Activated CD4-positive, alpha-beta T cell treated with anti-CD3 and anti-CD28 coated beads, Interleukin-2, amount 50 U/mL, for 1 hour (primary cell): ENCODE measurements at regions not wholly inside any gene's neighbourhood (a gene's known extent, or its start where the extent isn't known, plus 50 kb on each side); places are given as distances from the start of the nearest gene placed in this dataset.
"Not testable (repeated sequence)": the region's sequence is repeated elsewhere in the genome, so short reads cannot be mapped to it uniquely, and the experiment has no call there.

Experiments used
- DNase-seq: peaks from one replicate; pipeline ENCODE4 v3.0.0-alpha.2; 2020

DNA sequence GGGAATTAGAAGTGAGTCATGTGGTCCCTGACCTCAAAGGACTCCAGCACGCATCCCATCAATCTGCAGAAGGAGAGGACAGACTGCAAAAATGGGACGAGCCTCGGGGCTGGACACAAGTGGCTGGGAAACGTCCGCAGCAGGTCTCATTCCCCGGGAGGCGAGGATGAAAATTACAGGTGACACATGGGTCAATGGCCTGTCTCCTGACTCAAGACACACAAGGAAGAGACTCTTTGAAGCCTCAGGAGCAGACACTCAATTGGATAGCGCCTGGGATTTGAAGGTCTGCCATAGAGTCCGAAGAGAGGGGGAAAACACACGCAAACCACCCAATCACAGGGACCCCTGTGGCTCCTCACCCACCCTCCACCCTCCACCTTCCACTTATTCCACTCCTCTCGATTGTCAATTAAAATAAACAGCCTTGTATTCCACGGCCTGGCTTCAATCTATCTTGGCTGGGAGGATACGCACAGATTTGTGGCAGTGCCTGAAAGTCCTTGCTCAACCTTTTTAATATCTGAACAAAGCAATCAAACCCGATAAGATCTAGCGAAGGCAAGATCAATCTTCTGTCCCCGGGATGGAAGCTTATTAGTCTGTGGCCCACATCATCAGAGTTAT is 101.8 kb upstream of the CADM1 start:
- no peak for DNase-seq

DNA sequence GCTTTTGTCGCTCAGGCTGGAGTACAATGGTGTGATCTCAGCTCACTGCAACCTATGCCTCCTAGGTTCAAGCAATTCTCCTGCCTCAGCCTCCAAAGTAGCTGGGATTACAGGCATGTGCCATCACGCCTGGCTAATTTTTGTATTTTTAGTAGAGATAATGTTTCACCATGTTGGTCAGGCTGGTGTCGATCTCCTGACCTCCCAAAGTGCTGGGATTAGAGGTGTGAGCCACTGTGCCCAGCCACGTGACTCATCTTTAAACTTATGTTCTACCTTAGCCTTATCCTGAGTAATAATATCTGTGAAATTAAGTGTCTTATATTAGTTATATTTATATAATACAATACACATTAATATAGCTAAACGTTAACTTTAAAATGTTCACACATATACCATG is 101.2 kb upstream of the CADM1 start:
- not testable (repeated sequence) for DNase-seq

DNA sequence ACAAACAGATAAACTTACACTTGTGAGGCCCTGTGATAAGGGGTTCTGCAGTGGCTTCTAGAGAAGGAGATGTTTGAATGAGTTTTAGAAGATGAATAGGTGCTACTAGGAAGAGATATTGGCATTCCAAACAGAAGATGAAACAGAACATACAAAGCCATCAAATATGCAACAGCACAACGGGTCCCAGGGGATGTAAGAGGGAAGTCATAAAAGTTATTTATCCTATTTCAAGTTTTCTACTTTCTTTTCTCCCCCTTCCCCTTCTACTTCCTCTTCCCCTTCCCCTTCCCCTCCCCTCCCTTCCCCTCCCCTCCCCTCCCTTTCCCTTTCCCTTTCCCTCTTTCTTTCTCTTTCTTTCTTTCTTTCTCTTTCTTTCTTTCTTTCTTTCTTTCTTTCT is 94.9 kb upstream of the CADM1 start:
- no peak for DNase-seq

DNA sequence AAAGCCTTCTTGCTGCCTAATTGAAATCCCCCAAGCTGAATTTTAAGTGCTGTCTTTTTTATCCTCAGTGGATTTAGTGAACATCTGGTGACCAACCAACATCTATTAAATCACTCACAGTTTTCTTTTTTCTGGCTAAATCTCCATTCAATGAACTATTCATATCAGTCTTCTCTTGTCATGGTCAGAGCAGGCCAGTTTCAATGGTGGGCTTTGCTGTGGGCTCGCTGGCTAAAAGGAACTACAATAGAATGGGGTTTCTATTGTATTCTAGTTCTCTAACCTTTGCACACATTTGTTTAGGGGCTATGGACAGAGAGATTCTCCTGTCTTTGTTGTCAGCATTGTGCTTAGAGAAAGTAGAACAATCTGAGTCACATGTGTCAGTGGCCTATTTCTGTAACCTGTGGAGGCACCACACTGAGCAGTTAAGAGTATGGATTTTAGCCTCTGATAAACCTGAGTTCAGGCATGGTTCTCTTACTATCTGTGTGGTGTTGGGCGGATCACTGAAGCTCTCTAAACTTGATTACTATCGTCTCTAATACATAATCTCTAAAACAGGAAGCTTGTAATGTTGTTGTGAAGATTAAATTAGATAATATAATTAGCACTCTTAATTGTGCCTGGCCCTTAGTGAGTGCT is 94.2 kb upstream of the CADM1 start:
- no peak for DNase-seq

DNA sequence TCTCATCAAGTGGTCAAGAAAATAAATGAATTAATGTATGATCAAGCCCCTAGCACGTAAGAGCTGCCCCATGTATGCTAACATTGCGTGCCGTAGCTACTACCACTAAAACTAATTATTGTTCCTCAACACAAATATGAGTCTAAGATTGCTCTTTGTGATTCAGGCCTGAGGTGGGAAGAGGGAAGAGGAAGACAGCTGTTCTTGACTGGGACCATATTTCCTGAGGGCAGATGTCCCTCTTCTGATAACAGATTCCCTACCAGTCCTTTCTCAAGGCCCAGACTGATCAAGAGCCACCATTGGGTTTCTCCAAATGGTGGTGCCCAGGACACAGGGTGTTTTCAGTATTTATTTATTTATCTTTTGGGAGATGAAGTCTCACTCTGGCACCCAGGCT is 87.2 kb upstream of the CADM1 start:
- no peak for DNase-seq

DNA sequence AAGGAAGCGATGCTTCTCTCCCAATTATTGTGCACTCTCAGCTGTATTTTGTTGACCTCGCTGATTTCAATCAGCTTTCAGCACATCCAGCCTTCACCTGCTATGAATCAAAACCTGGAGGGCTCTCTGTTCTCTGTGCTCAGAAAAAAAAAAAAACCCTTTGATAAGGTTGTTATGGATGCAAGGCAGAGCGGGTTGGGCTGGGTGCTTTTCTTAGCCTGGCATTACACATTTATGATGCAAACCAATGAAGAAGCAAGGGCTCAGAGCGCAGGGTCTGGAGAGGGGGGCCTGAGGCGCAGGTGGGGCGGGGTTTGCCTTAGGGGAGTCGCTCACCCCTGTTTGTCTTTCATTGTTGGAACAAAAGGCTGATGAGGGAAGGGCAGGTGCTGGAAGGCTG is 86.0 kb upstream of the CADM1 start:
- no peak for DNase-seq

DNA sequence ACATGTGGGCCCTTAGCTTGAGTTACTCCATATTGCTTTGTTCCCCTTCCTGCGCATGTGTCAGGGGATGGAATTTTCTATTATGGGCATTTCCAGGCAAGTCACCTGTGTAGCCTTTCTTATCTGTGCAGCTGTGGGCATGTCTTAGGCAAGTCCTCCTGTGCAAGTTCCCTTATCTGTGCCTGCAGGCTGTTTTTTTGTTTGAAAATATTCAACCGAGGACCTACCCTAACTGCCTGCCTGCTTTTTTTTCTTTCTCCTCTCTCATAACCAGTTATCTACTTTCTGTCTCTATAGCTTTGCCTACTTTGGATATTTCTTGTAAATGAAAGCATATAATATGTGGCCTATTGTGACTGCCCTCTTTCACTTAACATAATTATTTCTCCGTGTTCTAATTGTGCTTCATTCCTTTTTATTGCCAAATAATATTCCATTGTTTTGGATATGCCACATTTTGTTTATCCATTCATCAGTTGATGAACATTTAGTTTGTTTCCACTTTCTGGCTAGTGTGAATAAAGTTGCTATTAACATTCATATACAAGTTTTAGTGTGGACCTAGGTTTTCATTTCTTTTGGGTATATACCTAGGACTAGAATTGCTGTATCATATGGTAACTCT is 83.6 kb upstream of the CADM1 start:
- no peak for DNase-seq

DNA sequence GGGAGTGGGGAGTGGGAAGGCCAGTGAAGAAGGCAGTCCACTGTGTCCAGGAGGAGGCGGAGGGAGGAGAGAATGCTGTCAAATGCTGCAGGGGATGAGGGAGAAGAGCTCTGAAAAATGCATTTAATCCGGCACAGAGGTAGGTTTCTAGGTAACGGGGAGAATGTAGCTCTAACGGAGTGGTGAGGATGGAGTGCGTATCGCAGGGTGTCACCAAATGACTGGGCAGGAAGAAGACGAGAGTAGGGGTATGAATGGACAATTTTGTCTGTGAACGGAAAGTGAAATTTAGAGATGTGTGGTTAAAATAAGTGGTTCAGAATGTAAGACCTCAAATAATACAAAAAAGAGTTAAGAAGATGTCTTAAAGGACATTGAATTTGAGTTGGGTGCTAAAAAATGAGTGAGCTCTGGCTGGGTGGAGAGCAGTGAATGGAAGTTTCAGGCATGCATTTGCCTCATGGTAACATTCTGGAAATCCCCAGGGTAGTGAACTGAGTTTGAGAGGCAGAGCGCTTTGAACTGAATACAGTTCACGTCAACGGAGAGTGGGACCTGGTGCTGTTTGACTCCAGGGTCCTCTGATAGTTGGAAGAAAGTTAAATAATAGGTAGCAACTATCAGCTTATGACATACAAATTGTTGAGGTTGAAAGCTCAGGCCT is 81.3 kb upstream of the CADM1 start:
- no peak for DNase-seq

DNA sequence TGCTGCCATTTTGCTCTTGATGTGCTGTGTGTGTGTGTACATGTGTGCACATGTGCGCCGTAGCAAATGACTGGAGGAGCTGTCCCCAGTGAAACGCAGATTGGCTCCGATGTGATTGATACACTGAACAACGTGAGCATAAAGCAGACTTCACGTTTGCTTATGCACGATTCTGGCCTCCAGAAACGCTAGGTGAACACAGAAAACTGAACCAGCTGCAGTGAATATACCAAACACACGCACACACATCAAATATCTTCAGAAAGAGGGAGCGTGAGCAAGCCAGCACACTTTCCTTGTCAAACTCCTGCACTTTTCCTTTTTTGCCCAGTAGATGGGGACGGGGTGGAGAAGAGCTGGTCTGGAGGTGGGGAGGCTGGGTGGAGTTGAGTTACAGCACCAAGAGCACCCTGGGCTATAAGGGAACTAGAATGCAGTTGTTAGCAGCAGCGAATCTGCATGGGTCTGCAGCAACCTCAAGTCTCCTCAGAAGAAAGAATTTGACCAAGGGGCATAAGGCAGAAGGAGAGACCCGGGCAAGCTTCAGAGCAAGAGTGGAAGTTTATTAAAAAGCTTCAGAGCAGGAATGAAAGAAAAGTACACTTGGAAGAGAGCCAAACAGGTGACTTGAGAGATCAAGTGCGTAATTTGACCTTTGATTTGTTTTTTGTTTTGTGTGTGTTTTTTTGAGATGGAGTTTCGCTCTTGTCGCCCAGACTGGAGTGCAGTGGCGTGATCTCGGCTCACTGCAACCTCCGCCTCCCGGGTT is 77.8 kb upstream of the CADM1 start:
- no peak for DNase-seq

DNA sequence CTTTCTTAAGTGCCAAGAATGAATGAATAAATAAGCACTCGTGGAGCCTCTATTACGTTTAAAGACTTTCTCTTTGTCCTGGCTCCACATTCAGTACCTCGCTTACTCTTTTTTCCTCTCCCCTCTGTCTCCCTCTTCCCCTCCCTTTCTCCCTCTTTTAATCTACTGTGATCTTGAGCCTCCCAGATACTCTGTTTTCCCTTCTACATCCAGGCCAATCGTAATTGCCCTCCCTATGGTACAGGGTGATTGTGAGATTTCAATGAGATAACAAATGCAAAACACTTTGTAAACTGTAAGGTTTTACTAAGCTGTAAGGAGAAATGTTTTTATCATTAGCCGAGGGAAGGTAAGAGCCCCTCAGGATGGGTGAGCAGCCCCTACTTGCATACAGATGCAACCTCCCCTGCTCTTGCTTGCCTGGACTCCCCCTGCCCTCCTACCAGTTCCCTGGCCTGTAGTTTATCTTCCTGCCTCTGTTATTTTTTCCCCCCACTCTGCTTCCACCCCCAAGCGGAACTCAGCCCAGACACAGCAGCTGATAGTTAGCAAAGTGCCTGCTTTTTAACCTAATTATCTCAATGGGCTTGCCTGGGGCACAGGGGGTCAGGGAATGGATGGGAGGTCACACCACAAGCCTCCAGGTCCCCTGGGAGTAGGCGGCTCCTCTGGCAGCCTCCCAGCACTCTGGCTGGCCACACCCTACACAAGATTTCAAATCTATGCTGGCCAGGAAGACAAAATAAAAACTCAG is 76.9 kb upstream of the CADM1 start:
- no peak for DNase-seq

DNA sequence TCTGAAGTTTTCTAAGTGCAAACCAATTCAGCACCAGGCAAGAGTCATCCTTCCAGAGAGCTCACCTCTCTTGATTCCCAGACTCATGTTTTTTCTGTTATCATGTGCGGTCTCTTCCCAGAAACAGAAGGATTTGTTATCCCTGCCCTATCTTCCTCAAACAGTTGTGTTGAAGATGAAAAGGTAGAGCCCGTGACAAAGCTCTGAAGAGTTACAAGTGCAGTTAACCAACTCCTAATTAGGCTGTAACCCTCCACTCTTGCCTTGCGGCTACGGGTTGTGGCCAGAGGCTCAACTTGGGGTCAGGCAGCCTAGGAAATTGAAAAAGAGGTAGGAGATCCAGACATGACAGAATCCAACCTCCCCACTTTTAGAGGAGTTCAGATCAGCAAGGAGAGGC is 76.2 kb upstream of the CADM1 start:
- no peak for DNase-seq

DNA sequence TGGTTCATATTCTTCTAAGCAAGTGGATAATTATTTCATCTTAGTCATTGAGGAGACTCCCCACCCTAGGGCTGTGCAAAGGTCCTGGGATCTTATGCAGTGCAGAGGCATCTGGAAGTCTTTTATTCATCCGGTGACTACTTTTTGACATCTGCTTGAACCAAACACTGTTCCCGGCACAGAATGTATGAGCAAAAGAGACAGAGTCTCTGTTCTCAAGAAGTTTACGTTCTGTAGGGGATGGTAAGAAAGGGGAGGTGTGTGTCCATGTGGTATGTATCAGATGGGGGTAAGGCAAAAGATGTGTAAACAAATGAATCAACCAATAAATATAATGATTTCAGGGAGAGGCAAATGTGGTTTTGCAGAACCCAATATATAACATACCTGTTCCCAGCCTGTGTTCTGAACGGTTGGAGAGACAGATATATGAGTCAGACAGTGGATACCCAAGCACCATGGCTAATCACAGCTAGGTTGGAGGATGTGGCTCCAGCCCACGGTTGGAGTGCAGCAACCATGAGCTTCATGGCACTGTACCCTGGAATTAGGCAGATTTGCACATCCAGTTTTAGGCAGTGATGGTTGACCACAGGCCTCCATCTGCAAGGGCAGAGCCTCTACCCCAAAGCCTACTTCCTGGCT is 75.1 kb upstream of the CADM1 start:
- no peak for DNase-seq

DNA sequence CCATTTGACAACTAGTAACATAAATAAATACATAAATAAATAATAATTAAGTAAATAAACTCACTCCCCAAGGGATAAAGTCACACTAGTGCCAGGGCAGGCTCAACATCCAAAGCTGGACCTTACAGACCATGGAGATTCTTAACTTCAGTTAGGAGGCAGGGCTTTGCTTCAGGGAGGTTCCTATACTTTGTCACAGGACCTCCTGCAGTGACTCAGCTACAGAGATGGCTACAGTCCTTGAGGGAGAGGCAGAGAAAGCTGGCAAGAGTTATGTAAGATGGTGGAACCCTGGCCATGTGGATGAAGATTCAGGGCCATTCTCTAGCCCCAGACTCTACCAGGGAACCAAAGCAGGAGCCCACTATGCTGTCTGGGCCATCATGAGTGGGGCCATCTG is 74.1 kb upstream of the CADM1 start:
- no peak for DNase-seq

DNA sequence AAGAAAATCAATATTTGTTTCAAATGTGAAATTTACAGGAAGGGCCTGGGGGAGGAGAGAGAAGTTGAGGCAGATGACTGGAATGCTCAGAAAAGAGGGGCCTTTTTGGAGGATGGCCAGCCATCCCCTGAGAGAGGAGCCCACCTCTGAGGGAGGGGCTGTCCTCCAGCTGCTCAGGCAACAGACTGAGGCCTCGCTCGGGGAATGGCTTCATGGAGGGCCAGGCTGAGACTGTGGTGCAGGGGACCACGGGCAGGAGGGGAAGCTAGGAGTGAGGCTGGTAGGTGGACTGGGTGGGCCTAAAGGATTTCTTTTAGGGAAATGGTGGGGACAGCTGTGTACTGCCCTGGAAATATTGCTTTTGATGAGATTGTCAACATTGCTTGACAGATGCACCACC is 73.5 kb upstream of the CADM1 start:
- no peak for DNase-seq

DNA sequence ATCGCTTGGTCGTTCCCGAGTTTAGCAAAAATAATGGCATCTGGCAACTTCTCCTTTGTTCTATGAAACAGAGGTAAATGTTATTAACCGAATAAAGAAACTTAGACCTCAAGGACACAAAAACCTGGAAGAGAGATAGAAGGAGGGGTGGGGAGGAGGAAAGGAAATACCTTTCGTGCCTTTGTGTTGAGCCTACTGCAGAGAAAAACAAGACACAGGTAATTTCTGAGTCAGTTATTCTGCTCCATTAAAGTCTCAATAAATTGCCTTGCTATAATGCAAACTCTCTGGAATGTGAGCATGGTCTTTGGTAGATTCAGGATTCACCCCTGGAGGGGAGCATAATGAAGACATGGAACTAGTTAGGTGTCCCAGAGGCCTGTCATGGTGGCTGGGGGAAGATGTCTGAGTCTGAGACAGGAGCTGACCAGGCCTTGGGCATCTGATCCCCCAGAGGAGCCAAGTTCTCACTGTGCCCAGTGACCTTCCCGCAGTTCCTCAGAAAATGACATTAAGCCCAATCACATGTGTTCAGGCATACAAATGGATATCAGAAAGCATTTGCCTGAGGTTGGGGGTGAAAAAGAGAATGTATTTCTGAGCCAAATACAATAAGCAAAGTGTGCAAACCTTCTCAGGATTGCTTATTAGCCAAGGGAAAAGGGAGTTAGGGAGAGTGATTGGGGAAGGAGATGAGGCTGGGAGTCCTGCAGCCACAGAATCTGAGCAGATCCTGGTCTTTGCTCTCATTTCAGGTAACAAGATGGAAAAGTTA is 72.6 kb upstream of the CADM1 start:
- DNase-seq: no peak

DNA sequence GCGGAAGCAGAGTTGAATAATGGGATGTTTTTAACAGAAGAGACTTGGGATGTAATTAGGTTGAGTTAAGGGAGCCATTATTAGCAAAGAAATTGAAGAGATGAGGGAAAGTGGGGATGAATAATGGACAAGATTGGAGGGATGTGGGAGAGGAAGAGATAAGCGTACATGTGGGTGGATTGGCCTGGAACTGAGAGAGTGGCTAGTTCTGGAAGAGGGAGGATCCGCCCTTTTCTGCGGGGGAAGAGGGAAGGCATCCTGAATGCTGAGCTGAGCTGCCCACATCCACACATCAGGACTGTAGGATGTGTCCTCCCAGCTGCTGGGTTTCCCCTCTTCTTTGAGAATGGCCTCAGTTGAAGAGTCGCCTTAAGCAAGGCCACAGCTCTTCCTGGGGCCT is 68.3 kb upstream of the CADM1 start:
- DNase-seq: no peak

DNA sequence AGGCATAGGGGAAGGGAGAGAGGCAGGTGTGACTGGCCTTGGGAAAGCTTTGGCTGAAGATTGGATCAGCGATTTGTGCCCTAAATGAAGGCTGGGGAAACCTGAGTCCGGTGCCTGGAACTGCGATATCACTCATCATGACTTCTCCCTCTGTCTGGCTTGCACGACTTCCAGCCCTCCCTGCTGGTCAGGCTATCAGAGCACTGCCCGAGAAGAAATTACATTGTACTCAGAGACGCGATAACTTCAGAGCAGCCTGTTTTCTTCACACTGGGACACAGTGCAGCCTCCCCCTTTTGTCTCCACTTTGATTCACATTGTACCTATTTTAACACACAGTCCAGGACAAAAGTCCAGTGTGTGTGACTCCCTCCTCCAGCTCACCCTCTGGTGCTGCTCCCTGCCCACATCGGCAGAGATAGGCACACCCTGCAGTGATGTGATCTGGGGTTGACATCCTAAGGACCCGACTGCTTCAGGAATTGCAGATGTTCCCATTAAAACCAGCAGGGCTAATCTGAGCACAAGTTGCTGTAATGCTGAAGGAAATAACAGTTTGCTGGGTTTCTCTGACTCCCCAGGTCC is 62.1 kb upstream of the CADM1 start:
- DNase-seq: no peak

DNA sequence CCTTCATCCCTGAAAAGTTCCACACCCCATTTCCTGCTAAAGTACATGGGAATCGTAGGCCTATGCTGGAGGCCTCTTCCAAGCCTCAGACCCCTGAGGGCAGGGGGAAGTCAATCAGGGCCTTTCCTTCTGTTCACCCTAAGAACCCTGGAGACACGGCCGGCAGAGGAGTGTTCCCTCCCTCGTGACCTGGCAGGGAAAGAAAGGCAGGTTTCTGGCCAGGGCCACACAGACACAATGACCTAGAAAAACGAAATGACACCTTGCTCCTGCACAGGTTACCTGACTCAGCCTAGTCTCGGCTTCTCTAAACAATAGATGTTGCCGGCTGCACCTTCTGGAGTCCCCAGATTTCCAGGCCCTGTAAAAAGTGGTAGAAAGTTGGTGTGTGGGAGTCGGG is 60.6 kb upstream of the CADM1 start:
- no peak for DNase-seq

DNA sequence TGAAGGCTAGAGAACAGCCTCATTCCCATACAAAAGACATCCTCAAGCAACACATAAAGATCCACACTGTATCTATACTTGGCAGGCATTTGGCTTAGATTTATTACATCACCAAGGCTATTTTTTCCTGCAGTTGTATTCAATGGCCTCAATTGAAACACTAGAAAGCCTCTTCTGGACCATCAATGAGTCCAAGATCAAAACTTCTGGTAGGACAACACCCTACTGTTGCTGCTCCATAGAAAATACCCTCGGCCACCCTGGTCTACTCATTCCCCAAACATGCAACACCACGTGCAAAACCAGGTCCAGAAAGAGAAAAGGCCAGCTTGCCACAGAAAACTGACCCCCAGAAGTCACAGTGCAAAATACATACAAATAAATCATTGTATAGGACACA is 56.9 kb upstream of the CADM1 start:
- DNase-seq: no peak

DNA sequence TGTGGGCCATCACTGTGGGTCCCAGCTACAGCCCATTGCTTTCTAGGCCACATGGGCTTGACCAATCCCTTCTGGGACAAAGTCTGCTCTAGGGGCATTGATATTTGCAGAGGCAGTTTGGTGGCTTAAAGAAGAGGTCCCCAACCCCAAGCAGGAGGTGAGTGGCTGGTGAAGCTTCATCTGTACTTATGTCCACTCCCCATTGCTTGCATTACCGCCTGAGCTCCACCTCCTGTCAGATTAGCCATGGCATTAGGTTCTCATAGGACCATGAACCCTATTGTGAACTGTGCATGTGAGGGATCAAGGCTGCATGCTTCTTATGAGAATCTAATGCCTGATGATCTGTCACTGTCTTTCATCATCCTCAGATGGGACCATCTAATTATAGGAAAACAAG is 54.4 kb upstream of the CADM1 start:
- DNase-seq: no peak

DNA sequence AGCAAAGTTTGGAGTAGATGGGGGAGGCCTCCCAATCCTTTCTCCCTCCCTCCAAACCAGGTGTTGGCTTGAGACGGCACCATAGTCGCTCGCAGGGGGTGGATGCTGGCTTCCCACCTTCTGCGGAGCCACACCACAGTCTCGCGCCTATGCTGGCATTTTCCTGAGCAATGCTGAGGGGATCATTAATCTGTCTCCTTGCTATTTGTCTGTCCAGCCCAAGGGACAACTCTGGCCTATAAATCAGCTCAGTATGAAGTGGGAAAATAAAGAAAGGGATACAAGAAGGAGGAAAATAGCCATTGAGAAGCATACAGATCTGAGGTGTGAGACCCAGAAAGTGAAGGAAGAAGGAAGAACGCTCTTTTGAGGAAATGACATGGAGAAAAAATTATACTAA is 53.5 kb upstream of the CADM1 start:
- no peak for DNase-seq
